ENCODE measurements at regions not wholly inside any gene's neighbourhood (a gene's known extent, or its start where the extent isn't known, plus 50 kb on each side); places are given as distances from the start of the nearest gene placed in this dataset.

DNA sequence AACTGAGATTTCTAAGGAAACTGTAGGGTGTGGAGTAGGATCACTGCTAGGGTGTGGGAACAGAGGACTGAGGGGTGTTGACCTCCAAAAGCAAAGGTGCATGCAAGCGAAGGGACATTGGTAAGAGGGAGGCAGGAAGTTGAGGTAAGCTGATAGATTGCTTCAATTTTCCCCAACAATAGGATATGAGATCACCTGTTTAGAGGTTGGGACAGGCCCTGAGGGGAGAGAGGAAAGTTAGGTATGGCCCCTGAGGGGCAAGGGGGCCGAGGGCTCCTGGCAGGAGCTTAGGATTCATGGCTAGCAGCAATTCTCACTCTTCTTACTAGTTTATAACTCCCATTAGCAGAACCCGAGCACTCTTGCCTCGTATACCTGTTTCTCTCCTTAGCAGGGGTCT, 106.8 kb upstream of the RPS6KA2 start:
- no peak overlapping the region for H3K4me3 ChIP-seq (ENCODE audit: low read depth, low read length)
- TF ChIP-seq, protein P1, sequence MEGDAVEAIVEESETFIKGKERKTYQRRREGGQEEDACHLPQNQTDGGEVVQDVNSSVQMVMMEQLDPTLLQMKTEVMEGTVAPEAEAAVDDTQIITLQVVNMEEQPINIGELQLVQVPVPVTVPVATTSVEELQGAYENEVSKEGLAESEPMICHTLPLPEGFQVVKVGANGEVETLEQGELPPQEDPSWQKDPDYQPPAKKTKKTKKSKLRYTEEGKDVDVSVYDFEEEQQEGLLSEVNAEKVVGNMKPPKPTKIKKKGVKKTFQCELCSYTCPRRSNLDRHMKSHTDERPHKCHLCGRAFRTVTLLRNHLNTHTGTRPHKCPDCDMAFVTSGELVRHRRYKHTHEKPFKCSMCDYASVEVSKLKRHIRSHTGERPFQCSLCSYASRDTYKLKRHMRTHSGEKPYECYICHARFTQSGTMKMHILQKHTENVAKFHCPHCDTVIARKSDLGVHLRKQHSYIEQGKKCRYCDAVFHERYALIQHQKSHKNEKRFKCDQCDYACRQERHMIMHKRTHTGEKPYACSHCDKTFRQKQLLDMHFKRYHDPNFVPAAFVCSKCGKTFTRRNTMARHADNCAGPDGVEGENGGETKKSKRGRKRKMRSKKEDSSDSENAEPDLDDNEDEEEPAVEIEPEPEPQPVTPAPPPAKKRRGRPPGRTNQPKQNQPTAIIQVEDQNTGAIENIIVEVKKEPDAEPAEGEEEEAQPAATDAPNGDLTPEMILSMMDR (IDR thresholded peaks at IDR 0.05; ENCODE audit: insufficient read depth, low read depth, low read length, missing control alignments): no peak

DNA sequence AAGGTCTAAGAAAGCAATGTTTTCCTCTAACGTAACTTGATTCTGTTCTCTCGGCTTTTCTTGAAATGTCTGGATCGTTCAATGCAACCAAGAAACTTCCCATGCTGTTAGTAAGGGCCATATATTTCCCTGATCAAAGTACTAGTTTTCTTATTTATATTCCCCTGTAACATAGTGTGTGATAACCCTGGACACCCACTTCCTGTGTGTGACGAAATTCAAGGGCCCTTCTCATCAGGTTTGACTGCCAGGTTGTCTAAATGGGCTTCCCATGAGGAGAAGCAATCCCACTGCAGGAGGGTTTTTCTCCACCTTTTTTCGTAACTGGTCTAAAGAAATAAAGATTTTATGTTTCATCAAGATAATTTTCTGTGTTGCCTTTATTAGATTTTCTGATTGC, 102.6 kb upstream of the RPS6KA2 start:
- DNase-seq (ENCODE audit: low read depth): no peak
- TF ChIP-seq, protein P1 (IDR thresholded peaks at IDR 0.05; ENCODE audit: insufficient read depth, low read depth, low read length, missing control alignments): no peak
- H3K4me3 ChIP-seq (ENCODE audit: low read depth, low read length): no peak overlapping the region

More for the DNA sequence above, 106.8 kb upstream of the RPS6KA2 start:
- no peak for DNase-seq (ENCODE audit: low read depth)

DNA sequence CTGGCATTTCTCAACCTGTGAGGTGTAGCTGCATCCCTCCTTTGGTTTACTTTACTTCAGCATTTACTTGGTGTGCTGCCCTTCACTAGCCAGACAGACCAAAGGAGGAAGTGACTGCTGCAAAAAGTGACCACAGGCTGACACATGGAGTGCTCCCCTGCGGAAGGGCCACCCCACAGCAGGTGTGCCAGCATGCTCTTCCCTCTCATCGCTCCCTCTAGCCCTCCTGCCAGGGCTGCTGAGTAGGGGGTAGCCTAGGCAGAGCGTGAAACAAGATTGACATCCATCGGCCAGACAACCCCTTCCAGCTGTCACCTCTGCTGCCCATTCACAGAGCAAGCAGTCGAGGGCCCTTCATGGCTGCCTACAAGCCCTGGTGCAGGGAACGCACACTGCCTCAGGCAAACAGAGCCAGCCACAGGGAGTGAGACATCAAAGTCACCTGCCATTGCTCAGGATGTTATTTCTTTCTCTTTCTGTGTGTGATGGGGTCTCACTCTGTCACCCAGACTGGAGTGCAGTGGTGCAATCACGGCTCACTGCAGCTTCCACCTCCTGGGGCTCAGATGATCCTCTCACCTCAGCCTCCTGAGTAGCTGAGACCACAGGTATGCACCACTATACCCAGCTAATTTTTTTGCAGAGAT, 102.0 kb upstream of the RPS6KA2 start:
- DNase-seq (ENCODE audit: low read depth): no peak
- no peak overlapping the region for H3K4me3 ChIP-seq (ENCODE audit: low read depth, low read length)
- TF ChIP-seq, protein P1 (IDR thresholded peaks at IDR 0.05; ENCODE audit: insufficient read depth, low read depth, low read length, missing control alignments): no peak

DNA sequence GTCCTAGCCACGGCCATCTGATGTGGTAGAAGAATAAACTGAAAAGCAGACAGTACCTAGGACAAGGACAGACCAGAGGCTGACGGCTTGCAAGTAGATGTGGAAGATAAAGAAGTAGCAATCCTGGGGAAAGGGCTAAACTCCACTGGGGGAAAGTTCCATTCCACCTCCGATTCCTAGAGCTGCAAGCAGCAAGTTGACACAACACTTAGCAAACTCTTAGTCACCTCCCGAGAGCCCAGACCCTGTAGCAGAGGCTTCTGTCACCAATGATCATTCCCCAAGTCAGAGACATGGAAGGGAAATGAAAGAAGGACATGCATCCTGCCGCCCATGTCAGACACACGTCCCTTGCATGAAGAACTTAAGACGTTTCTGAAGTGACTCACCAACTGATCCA, 99.2 kb upstream of the RPS6KA2 start:
- H3K4me3 ChIP-seq (ENCODE audit: low read depth, low read length): no peak overlapping the region
- TF ChIP-seq, protein P1 (IDR thresholded peaks at IDR 0.05; ENCODE audit: insufficient read depth, low read depth, low read length, missing control alignments): no peak
- DNase-seq (ENCODE audit: low read depth): no peak

DNA sequence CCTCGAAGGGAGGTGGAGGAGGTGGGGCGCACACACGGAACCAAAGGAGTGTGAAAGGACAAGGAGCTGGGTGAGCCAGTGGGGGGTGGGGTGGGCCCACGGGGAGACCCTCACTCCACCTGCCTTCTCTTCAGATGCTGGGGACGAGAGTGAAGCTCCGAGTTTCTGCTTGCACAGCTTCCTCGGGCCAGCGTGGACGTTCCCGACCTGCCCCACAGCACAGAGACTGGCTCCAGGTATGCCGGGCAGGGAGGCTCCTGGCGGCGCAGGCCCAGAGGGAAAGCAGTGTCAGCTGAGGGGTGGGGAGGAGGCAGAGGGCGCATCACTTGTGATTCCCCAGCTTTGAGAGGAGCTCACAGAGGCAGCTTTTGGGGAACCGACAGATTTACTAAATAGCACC, 98.5 kb upstream of the RPS6KA2 start:
- TF ChIP-seq, protein P1 (IDR thresholded peaks at IDR 0.05; ENCODE audit: insufficient read depth, low read depth, low read length, missing control alignments): no peak
- no peak overlapping the region for H3K4me3 ChIP-seq (ENCODE audit: low read depth, low read length)
- no peak for DNase-seq (ENCODE audit: low read depth)

DNA sequence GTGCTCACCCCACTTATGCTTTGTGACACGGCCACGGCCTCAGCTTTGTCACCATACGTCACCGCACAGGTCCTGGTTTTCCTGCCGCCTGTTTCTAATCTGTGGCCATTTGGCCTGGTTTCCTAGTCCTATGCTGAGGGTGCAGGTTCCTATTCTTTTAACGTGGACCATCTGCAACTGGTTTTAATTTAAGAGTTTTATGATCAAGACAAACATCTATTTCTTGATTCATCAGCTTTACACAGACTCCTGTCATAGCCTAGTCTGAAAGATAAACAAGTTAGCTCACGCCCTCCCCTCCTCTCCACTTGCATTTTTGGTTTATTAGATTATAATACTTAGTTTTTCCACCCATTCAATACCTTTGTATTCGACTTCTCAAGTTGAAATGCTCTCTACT, 97.5 kb upstream of the RPS6KA2 start:
- DNase-seq (ENCODE audit: low read depth): no peak
- TF ChIP-seq, protein P1 (IDR thresholded peaks at IDR 0.05; ENCODE audit: insufficient read depth, low read depth, low read length, missing control alignments): no peak
- no peak overlapping the region for H3K4me3 ChIP-seq (ENCODE audit: low read depth, low read length)

DNA sequence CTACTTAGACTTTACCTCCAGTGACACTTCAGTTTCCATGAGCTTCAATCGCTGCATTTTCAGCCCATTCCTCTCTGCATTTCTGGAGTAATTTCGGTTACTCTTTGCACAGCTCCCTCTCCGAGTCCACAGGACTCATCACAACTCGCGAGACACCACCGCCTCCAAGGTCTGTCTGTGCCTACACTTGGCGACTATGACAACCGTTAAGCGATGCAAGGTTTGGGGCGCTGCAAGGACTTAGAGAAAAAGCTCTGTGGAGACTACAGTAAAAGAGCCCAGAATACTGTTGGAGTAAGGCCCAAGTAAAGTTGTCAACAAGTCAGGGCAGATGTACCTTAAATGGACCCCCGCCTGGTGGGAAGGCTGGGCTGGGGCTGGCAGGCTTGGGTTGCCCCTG, 95.7 kb upstream of the RPS6KA2 start:
- TF ChIP-seq, protein P1 (IDR thresholded peaks at IDR 0.05; ENCODE audit: insufficient read depth, low read depth, low read length, missing control alignments): no peak
- H3K4me3 ChIP-seq (ENCODE audit: low read depth, low read length): no peak overlapping the region
- no peak for DNase-seq (ENCODE audit: low read depth)

Measured in GM12865 (cell line).